GM21423 (cell line): ENCODE measurements at regions not wholly inside any gene's neighbourhood (a gene's known extent, or its start where the extent isn't known, plus 50 kb on each side); places are given as distances from the start of the nearest gene placed in this dataset.

Experiments
- ATAC-seq: cut with Tn5 transposase; IDR thresholded peaks from one replicate; pipeline ENCODE4 v1.9.1; 2021; ENCODE audit warnings: mild to moderate bottlenecking, moderate library complexity; ENCODE audit not compliant: unreplicated experiment

- ATAC-seq = no peak
These were observed 749.7 kb upstream of the POM121L12 start for GRCh38 chr7:52285689-52286088.

DNA sequence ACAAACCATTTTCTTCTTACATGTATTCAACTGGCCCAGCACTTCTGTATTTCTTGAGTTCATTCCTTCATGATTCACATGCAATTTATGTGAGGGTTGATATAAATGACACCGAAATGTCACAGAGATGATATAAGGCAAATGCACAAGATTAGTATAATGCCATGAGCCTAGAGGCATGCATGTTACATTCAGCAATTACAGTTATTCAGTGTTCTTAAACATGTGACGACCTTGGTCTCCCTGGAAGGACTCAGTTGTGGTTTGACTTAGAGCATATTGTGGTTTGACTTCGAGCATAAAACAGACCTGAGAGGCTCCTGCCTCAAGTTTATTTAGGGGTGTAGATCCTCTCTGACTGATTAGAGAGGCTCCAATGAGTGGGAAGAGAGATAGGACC lies 752.1 kb upstream of the POM121L12 start:
- ATAC-seq = no peak

DNA sequence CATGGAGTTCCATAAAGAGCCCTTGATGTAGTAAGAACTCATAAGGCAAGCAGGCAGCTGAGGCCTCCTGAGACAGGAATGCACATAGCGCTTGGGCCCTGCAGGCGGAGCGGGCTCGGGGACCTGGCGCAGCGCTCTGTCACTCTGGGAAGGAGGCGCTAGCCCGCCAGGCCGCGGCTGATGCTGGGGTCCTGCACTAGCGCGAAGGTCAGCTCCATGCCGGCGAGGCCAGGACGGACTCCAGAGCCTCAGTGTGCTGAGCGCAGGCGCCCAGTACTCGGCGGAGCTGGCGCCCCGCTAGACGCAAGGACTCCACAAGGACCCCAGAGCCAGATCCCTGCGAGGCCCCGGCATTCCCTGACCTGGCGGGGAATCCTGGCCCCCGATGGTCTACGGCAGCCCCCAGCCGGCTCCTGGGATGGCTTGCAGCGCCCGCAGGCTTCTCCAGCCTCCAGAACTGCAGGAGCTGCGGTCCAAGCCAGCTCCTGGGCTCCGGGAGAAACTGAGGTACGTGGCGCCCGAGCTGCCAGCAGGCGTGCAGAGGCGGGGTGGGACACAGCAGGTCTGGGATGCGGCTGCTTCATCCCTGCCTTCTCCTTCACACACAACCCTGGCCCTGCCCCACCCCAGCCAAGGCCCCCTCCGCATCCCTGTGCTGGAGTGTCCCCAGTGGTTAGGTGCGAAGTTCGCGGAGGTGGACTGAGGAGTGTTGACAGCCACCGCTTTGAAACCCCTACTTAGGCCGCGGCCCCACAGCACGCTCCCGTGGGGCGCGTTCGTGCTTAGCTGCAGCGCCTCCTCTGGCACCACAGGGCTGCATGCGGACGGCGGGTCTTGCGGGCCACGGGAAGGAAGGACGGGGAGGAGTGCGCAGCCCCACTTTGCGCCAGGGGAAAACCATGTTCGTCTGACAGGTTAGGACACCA lies 761.5 kb upstream of the POM121L12 start:
- ATAC-seq = no peak

DNA sequence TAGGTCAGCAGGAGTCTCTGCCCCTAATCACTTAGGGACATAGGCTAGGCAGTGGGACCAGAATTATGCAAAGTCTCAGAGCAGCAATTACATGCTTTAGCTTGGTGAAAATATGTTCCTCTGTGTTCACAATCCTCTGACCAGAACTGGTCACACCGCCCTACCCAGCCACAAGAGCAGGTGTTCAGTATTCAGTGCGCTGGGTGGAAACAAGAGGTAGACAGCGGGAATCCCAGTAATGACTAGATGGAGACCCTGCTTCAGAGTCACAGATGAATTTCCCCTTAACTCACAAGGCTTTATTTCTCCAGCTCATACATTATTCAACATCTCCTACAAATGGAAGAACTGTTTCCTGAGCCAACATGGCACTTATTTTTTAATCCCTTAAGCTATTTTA lies 763.7 kb upstream of the POM121L12 start:
- no peak for ATAC-seq

- ATAC-seq = no peak
These were observed 765.1 kb upstream of the POM121L12 start for GRCh38 chr7:52270301-52270700.

DNA sequence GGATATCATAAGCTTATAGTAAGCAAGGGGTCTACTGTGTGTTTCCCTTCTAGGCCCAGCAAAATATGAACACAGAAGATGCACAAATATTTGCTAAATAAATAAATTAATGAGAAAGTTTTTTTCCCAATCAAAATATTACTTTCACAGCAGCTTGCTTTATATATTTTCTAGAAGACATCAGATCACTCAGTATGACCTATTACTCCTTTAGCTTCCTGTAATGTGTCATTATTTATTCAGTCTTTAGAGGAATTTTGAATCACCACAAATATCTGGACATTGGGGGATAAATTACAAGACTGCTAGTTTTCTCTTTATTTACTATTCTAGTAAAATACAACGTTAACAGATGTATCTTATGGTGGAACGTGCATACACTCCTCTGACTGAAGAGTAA lies 765.8 kb upstream of the POM121L12 start:
- ATAC-seq = no peak

DNA sequence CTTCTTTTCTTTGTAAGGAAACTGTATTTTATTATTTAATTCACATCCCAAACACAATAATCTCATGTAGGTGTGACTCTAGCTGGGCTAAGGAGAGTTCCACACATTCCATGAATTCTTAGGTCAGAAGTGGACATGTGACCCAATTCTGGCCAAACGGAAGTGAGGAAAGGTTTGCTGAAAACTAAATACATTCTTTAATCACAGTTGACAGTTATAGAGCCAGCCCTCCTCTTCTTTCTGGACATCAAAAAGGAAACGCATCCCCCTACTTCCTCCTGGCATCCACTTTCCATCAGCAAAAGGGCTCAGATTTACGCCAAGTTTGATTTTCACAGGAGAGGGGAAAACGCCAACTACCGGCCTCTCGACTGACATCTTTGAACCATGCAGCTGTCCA lies 774.4 kb upstream of the POM121L12 start:
- no peak for ATAC-seq

DNA sequence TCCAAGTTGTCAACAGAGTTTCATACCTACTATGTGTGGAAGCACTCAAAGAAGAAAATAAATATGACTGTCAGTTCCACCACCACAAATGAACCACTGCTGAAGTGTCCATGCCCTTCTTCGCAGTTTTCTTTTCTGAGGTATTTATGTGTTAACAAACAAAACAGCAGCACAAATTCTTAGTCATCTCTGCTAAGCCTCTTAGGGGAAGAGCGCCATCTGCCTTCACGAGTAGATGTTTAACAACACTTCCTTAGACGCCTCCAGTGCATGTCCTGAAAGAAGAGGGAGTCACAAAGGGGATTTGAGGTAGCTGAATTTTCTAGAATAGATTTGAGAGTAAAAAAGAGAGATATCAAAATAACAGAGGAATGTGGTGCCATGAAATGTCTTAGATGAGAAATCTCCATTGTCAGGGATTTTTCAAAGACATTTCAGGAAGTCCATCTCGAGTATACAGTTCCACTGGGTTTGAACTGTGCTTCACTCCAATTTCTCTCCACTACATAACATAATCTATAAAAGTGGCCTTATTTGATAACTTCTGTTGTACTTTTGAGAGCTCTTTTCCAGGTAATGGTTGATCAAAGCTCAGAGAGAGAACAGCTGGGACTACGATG lies 775.3 kb upstream of the POM121L12 start:
- no peak for ATAC-seq

- ATAC-seq = no peak
These were observed 777.5 kb upstream of the POM121L12 start for GRCh38 chr7:52257890-52258289.

DNA sequence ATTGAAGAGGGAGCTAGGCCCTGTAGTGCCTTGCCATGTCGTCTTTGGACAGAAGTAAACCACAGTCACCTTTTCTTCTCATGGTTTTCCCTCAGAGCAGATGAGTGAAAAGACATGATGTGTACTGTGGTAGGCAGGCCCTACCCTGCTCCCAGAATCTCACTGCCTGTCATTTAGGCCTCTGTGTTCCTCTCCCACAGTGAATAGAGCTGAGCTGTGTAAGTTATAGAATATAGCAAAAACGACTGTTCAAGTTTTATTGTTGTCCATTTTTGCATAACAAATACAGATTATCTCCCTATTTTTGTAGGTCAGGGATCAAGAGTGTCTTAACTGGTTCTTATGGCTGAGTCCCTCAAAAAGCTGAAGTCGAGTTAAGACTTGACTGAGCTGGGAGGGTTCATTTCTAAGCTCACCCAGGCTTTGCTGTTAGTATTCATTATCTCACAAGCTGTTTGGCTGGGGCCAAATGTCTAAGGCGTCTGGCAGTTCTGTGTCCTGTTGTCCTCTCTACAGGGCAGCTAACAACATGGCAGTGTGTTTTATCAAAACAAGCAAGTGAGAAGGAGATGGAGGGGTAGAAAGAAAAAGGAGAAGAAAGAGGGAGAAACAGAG lies 780.9 kb upstream of the POM121L12 start:
- ATAC-seq = no peak

DNA sequence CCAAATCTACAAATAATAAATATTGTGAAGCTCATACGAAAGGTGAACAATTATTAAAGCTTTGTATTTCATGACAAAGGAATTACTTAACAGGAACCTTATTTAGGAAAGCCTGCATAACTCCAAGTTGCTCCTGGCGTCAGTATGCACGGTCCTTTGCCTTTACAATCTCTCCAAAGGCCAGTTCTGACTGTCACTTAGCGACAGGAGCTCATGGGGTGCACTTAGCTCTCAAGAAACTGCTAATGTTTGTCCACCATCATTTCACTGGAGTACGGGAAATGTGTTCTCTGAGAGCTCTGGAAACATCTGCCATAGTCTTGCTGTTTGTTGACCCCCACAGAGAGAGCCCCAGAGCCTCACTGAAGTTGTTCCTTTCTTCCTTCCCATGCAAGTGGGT lies 781.5 kb upstream of the POM121L12 start:
- ATAC-seq = no peak

DNA sequence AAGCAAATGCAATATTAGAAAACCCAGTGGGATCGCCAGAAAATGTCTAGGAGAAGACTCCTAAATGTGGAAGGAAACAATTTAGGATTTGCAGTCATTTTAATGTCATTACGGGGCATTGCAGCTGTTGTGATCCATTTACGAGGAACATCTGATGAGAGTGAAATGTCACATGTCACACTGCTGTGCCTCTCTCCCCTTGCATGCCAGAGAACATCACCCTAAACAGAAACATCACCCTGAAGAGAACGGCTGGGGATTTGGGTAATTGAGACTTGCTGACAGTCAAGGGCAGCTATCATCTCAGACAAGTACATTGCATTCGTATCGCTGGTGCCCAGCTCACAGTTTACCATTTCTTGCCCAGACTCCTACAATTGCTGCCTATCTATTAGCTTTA lies 785.7 kb upstream of the POM121L12 start:
- ATAC-seq = no peak

GRCh38 chr7:52247518-52247917 lies 787.9 kb upstream of the POM121L12 start:
- no peak for ATAC-seq

GRCh38 chr7:52243685-52244084 lies 791.7 kb upstream of the POM121L12 start:
- ATAC-seq = no peak

- no peak for ATAC-seq
These were observed 802.2 kb upstream of the POM121L12 start for GRCh38 chr7:52233248-52233647.

- no peak for ATAC-seq
These were observed 823.5 kb upstream of the POM121L12 start for GRCh38 chr7:52211930-52212329.

DNA sequence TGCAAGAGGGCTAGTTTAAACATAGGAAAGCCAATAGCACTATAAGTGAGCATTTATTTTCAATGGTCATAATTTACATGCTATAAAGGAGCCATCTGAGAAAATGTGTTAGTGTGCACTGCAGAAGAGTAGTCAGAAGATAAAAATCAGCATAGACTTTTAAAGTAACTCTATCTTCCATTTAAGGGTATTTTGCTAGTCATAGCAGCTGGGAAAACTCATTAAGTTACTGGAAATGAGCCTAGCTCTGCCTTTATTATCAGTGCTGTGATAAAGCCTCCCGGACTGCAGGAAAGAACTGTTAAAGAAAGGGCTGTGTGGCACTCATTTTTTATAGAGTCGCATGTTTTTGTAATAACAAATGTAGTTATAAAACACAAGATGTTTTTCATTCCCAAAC lies 825.8 kb upstream of the POM121L12 start:
- ATAC-seq = no peak

DNA sequence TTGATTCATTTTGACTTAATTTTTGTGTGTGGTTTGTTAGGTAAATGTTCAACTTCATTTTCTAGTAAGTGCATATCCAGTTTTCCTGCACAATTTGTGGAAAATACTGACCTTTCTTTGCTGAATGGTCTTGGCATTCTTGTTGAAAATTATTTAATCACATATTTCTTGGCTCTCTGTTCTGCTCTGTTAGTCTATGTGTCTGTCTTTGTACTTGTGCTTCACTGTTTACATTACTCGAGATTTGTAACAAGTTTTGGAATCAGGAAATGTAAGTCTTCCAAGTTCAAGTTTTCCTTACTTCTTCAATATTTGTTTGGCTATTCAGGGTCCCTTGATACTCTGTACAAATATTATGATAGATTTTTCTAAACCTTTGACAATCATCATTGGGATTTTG lies 838.2 kb upstream of the POM121L12 start:
- no peak for ATAC-seq

DNA sequence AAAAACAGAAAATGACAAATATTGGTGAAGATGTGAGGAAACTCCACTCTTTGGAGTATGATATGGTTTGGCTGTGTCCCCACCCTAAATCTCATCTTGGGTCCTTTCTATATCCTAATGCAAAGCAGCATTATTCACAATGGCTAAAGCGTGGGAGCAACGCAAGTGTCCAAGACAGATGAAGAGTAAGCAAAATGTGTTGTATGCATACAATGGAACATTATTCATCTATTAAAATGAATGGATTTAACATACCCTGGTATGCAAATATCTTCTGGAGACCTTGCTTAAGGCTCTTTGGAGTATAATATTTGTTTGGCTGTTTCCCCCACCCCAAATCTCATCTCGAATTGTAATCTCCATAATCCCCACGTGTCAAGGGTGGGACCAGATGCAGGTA lies 839.8 kb upstream of the POM121L12 start:
- no peak for ATAC-seq

- ATAC-seq = no peak
These were observed 846.2 kb upstream of the POM121L12 start for GRCh38 chr7:52189153-52189778.

DNA sequence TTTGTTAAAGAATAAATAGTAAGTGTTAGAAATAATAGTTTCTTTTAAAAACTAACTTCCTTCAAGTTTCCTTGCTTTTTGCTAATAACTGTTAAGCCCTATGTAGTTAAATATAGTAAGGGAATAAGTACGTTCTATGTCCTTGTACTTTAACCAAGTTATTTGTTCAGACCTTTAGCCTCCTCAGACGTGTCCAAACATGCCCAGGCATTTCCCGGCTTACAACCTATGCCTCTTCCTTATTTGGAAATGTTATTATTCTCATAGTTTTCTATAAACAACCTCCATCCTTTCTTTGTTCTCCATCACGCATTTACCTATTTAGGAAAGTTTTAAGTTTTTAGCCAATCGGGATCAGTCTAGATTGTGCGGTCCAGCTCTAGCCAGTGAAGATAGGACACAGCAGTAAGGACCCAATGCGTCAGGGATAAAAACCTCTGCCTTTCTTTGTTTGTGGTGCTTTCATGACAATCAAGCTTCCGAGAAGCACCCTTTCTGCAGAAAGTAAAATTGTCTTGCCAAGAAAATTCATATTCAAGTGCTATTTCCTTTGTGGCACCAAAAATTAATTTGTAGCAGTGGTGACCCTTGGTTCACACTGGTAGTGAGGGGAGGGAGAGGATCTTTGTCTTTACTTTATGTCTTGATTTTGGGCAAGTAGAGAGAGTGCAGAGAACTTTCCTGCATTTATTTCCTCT lies 851.3 kb upstream of the POM121L12 start:
- ATAC-seq = no peak
